ENCODE measurements at regions not wholly inside any gene's neighbourhood (a gene's known extent, or its start where the extent isn't known, plus 50 kb on each side); places are given as distances from the start of the nearest gene placed in this dataset.

DNA sequence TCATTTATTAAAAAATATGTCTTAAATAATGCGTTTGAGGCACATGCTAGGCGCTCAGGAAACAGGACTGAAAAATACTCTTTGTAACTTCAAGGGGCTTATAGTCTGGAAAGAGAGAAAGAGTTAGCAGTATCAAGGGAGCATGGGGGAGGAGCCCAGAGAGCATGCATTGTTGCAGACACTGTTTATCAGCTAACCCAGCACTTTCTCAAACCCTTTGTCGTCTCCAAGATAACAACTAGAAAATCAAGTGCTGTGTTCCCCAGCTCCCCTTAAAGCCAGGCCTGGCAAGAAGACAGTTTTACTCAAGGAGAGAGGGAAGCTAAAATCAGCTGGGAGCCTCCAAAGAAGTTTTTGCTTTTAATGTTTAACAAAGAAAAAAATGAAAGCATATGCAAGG is 98.4 kb downstream of the PERP start:
- no peak for DNase-seq (ENCODE audit: low read depth in 1 of 2, low spot score in 1 of 2)
- TF ChIP-seq GABPA (IDR thresholded peaks at IDR 0.05; ENCODE audit: low read depth) (no peak), SPI1 (IDR thresholded peaks at IDR 0.05; ENCODE audit: borderline replicate concordance, low read depth) (no peak), CTCF (IDR thresholded peaks at IDR 0.05; ENCODE audit: insufficient read depth, low read length) (no peak), POLR2AphosphoS5 (IDR thresholded peaks at IDR 0.05; ENCODE audit: low read depth) (no peak)
- TF ChIP-seq, protein P1, sequence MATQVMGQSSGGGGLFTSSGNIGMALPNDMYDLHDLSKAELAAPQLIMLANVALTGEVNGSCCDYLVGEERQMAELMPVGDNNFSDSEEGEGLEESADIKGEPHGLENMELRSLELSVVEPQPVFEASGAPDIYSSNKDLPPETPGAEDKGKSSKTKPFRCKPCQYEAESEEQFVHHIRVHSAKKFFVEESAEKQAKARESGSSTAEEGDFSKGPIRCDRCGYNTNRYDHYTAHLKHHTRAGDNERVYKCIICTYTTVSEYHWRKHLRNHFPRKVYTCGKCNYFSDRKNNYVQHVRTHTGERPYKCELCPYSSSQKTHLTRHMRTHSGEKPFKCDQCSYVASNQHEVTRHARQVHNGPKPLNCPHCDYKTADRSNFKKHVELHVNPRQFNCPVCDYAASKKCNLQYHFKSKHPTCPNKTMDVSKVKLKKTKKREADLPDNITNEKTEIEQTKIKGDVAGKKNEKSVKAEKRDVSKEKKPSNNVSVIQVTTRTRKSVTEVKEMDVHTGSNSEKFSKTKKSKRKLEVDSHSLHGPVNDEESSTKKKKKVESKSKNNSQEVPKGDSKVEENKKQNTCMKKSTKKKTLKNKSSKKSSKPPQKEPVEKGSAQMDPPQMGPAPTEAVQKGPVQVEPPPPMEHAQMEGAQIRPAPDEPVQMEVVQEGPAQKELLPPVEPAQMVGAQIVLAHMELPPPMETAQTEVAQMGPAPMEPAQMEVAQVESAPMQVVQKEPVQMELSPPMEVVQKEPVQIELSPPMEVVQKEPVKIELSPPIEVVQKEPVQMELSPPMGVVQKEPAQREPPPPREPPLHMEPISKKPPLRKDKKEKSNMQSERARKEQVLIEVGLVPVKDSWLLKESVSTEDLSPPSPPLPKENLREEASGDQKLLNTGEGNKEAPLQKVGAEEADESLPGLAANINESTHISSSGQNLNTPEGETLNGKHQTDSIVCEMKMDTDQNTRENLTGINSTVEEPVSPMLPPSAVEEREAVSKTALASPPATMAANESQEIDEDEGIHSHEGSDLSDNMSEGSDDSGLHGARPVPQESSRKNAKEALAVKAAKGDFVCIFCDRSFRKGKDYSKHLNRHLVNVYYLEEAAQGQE (IDR thresholded peaks at IDR 0.05; ENCODE audit: insufficient replicate concordance, low read depth), result no peak
- no peaks in the 10 kb centered on the region for H3K27me3 ChIP-seq (ENCODE audit: insufficient read depth, poor library complexity, severe bottlenecking)
- no peak overlapping the region for H3K27ac ChIP-seq (replicated peaks)
- no peak overlapping the region for H3K4me3 ChIP-seq (replicated peaks; ENCODE audit: insufficient read depth, low read length)

- H3K27me3 ChIP-seq (ENCODE audit: insufficient read depth, poor library complexity, severe bottlenecking), result no peaks in the 10 kb centered on the region
- no peak overlapping the region for H3K27ac ChIP-seq (replicated peaks)
- no peak overlapping the region for H3K4me3 ChIP-seq (replicated peaks; ENCODE audit: insufficient read depth, low read length)
- no peak for DNase-seq (ENCODE audit: low read depth in 1 of 2, low spot score in 1 of 2)
- TF ChIP-seq GABPA (IDR thresholded peaks at IDR 0.05; ENCODE audit: low read depth), result no peak
- no peak for TF ChIP-seq CTCF (IDR thresholded peaks at IDR 0.05; ENCODE audit: insufficient read depth, low read length)
- TF ChIP-seq, protein P1 (IDR thresholded peaks at IDR 0.05; ENCODE audit: insufficient replicate concordance, low read depth), result no peak
- TF ChIP-seq POLR2AphosphoS5 (IDR thresholded peaks at IDR 0.05; ENCODE audit: low read depth), result no peak
These were observed 95.8 kb downstream of the PERP start for GRCh38 chr6:138011413-138011812.

GRCh38 chr6:138012682-138013081 is 94.5 kb downstream of the PERP start:
- Histone ChIP-seq H3K27me3 (ENCODE audit: insufficient read depth, poor library complexity, severe bottlenecking) (no peaks in the 10 kb centered on the region), H3K27ac (replicated peaks) (no peak overlapping the region), H3K4me3 (replicated peaks; ENCODE audit: insufficient read depth, low read length) (no peak overlapping the region)
- TF ChIP-seq POLR2AphosphoS5 (IDR thresholded peaks at IDR 0.05; ENCODE audit: low read depth), result no peak
- TF ChIP-seq CTCF (IDR thresholded peaks at IDR 0.05; ENCODE audit: insufficient read depth, low read length), result no peak
- TF ChIP-seq GABPA (IDR thresholded peaks at IDR 0.05; ENCODE audit: low read depth), result no peak
- TF ChIP-seq SPI1 (IDR thresholded peaks at IDR 0.05; ENCODE audit: borderline replicate concordance, low read depth), result no peak
- TF ChIP-seq, protein P1 (IDR thresholded peaks at IDR 0.05; ENCODE audit: insufficient replicate concordance, low read depth), result no peak
- no peak for DNase-seq (ENCODE audit: low read depth in 1 of 2, low spot score in 1 of 2)
